CD4-positive, alpha-beta T cell treated with Interleukin-2 at 100 ng/mL for 4 hours (primary cell): ENCODE measurements at regions not wholly inside any gene's neighbourhood (a gene's known extent, or its start where the extent isn't known, plus 50 kb on each side); places are given as distances from the start of the nearest gene placed in this dataset.
"Not testable (repeated sequence)": the region's sequence is repeated elsewhere in the genome, so short reads cannot be mapped to it uniquely, and the experiment has no call there.

ENCODE experiments used
- DNase-seq: peaks from one replicate; pipeline ENCODE4 v3.0.0-alpha.2; 2020; ENCODE audit warnings: low spot score

DNA sequence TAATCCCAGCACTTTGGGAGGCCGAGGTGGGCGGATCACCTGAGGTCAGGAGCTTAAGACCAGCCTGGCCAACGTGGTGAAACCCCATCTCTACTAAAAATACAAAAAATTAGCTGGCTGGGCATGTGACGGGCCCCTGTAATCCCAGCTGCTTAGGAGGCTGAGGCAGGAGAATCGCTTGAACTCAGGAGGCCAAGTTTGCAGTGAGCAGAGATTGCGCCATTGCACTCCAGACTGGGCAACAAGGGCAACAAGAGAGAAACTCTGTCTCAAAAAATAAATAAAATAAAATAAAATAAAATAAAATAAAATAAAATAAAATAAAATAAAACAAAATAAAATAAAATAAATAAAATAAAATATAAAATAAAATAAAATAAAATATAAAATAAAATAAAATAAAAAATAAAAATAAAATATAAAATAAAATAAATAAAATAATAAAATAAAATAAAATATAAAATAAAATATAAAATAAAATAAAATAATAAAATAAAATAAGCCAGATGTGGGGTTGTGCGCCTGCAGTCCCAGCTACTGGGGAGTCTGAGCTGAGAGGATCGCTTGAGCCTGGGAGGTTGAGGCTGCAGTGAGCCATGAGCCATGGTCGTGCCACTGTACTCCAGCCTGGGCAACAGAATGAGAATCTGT is 49.8 kb upstream of the ITGB1 start:
- DNase-seq, result not testable (repeated sequence)
